Ovary (tissue), 3 donors: ENCODE measurements at regions not wholly inside any gene's neighbourhood (a gene's known extent, or its start where the extent isn't known, plus 50 kb on each side); places are given as distances from the start of the nearest gene placed in this dataset.

ENCODE experiments used
- POLR2A ChIP-seq: fragments of 450-650 bp; IDR thresholded peaks from one replicate; pipeline ENCODE4 v1.6.1; 2017; ENCODE audit warnings: antibody characterized with exemption, mild to moderate bottlenecking, moderate library complexity
- TF ChIP-seq, protein P1 (sequence below), 3 donors: fragments of 450-650 bp in 2 of 3; fragments of 200-600 bp in 1 of 3; IDR thresholded peaks; one replicate each; pipeline versions ENCODE4 v1.5.1 to v1.8.0; 2016 to 2022; ENCODE audit warnings: antibody characterized with exemption in 3 of 3, mild to moderate bottlenecking in 1 of 3
- donor health status: DM: no; HTN: no; CAD: no.

- TF ChIP-seq POLR2A, result no peak
- TF ChIP-seq, protein P1, sequence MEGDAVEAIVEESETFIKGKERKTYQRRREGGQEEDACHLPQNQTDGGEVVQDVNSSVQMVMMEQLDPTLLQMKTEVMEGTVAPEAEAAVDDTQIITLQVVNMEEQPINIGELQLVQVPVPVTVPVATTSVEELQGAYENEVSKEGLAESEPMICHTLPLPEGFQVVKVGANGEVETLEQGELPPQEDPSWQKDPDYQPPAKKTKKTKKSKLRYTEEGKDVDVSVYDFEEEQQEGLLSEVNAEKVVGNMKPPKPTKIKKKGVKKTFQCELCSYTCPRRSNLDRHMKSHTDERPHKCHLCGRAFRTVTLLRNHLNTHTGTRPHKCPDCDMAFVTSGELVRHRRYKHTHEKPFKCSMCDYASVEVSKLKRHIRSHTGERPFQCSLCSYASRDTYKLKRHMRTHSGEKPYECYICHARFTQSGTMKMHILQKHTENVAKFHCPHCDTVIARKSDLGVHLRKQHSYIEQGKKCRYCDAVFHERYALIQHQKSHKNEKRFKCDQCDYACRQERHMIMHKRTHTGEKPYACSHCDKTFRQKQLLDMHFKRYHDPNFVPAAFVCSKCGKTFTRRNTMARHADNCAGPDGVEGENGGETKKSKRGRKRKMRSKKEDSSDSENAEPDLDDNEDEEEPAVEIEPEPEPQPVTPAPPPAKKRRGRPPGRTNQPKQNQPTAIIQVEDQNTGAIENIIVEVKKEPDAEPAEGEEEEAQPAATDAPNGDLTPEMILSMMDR (IDR thresholded peaks at IDR 0.05), result no peak
These were observed 96.9 kb downstream of the RBFOX3 start for GRCh38 chr17:79513820-79514535.
